RPMI7951 (cell line): ENCODE measurements at regions not wholly inside any gene's neighbourhood (a gene's known extent, or its start where the extent isn't known, plus 50 kb on each side); places are given as distances from the start of the nearest gene placed in this dataset.

Experiments used
- DNase-seq: peaks from one replicate; pipeline ENCODE4 v3.0.0-alpha.2; 2012; ENCODE audit warnings: low read depth

GRCh38 chr21:45592208-45592619, 50.0 kb upstream of the SLC19A1 start:
- DNase-seq = no peak

DNA sequence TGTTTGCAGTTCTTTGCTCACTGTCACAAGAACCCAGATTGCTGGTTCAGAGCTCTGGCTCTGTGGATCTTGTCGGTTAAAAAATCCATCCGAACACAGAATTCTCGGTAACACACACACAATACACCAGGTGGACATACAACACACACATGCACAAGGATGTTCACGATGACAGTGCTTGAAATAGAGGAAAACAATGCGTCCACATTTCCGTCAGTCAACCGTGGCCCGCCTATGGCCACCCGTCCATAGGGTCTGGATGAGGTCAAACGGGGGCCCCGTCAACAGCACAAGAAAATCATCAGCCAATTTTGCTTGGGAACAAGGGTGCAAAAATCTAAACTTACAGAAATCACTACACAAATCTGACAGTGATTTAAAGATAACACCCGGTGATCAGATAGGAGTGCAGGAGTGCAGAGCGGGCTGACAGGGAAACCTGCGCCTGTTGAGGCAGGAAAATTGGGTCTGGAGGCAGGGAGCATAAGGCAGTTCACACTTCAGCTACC, 50.4 kb upstream of the SLC19A1 start:
- no peak for DNase-seq

DNA sequence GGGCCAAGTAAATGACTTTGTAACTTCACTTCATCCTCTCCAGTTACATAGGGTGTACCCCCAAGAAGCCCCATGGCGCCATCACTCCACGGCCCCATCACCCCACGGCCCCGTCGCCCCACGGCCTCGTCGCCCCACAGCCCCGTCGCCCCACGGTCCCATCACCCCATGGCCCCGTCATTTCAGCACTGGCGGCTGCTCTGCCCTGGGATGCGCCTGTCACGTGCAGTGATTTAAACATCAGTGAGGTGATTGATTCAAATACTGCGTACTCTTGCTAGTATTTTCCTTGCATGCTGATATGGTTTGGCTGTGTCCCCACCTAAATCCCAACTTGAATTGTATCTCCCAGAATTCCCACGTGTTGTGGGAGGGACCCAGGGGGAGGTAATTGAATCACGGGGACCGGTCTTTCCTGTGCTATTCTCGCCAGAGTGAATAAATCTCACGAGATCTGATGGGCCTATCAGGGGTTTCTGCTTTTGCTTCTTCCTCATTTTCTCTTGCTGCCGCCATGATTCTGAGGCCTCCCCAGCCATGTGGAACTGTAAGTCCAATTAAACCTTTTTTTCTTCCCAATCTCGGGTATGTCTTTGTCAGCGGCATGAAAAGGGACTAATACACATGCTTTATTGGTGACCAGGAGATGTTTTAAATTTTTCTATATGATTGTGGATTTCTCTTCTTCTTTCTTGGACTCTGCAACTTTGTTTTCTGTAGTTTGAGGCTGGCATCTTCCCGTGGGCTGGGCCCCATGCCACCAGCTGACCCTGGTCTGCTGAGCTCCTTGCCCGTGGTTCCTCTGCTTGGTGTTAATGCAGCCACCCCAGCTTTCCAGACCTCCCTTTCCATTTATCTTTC, 50.1 kb upstream of the PCBP3 start:
- DNase-seq = peak; percentile 83
